ENCODE measurements at regions not wholly inside any gene's neighbourhood (a gene's known extent, or its start where the extent isn't known, plus 50 kb on each side); places are given as distances from the start of the nearest gene placed in this dataset.
A peak's percentile ranks its signal among the peaks of the same experiment; 100 is the strongest.

GRCh38 chr4:113849771-113850170 lies 88.2 kb upstream of the CAMK2D start:
- DNase-seq (ENCODE audit: low read depth) = no peak

- DNase-seq (ENCODE audit: low read depth) = no peak
Observed at GRCh38 chr4:113847710-113848109, 86.2 kb upstream of the CAMK2D start.

GRCh38 chr4:113846433-113846832 lies 84.9 kb upstream of the CAMK2D start:
- DNase-seq (ENCODE audit: low read depth) = no peak

- no peak for DNase-seq (ENCODE audit: low read depth)
Observed at GRCh38 chr4:113845138-113845537, 83.6 kb upstream of the CAMK2D start.

GRCh38 chr4:113844369-113844768 lies 82.8 kb upstream of the CAMK2D start:
- no peak for DNase-seq (ENCODE audit: low read depth)

GRCh38 chr4:113840861-113841260 lies 79.3 kb upstream of the CAMK2D start:
- DNase-seq (ENCODE audit: low read depth) = no peak

- no peak for DNase-seq (ENCODE audit: low read depth)
Observed at GRCh38 chr4:113838460-113838859, 76.9 kb upstream of the CAMK2D start.

GRCh38 chr4:113837397-113837796 lies 75.9 kb upstream of the CAMK2D start:
- peak; percentile 71 for DNase-seq (ENCODE audit: low read depth)

- DNase-seq (ENCODE audit: low read depth) = peak; percentile 45
Observed at GRCh38 chr4:113835005-113835404, 73.5 kb upstream of the CAMK2D start.

GRCh38 chr4:113834298-113834697 lies 72.8 kb upstream of the CAMK2D start:
- DNase-seq (ENCODE audit: low read depth) = no peak

- no peak for DNase-seq (ENCODE audit: low read depth)
Observed at GRCh38 chr4:113832803-113833202, 71.3 kb upstream of the CAMK2D start.

- DNase-seq (ENCODE audit: low read depth) = no peak
Observed at GRCh38 chr4:113831457-113831856, 69.9 kb upstream of the CAMK2D start.

- DNase-seq (ENCODE audit: low read depth) = no peak
Observed at GRCh38 chr4:113828702-113829101, 67.2 kb upstream of the CAMK2D start.

DNA sequence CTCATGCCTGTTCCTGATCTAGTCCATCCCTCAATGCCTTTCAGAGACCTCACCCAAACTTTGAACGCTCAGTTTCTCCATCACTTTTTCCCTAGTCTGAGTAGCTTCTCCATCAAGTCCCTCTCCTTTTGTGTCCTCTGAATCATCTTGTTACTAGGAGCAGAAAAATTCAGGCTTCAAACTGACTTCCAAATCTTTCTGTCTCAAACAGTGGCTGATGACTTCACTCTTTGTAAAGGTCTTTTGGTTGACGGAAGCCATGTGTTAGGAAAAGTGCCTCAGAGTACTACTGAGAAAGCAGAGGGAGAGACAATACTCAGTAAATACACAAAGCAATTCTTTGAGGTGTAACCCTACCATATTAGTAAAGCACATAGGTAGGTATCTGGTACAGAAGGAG lies 65.7 kb upstream of the CAMK2D start:
- DNase-seq (ENCODE audit: low read depth) = no peak

- no peak for DNase-seq (ENCODE audit: low read depth)
Observed at GRCh38 chr4:113826421-113826820, 64.9 kb upstream of the CAMK2D start.

GRCh38 chr4:113825272-113825671 lies 63.7 kb upstream of the CAMK2D start:
- no peak for DNase-seq (ENCODE audit: low read depth)

DNA sequence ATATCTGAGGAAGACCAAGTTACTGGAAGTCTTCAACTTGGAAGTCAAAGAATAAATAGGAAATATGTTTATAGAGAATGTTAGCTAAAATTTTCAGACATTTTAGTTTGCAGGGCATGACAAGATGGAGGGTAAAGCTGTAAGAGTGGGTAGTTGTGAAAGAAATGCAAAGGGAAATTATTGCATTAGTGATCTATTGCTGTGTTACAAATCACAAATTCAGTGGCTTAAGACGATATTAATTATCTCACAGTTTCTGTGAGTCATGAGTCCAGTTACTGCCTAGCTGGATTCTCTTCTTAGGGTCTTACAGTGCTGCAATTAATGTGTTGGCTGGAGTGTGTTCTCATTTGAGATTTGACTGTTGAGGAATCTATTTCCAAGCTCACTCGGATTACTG lies 62.9 kb upstream of the CAMK2D start:
- no peak for DNase-seq (ENCODE audit: low read depth)

GRCh38 chr4:113823291-113823659 lies 61.7 kb upstream of the CAMK2D start:
- DNase-seq (ENCODE audit: low read depth) = peak; percentile 9

DNA sequence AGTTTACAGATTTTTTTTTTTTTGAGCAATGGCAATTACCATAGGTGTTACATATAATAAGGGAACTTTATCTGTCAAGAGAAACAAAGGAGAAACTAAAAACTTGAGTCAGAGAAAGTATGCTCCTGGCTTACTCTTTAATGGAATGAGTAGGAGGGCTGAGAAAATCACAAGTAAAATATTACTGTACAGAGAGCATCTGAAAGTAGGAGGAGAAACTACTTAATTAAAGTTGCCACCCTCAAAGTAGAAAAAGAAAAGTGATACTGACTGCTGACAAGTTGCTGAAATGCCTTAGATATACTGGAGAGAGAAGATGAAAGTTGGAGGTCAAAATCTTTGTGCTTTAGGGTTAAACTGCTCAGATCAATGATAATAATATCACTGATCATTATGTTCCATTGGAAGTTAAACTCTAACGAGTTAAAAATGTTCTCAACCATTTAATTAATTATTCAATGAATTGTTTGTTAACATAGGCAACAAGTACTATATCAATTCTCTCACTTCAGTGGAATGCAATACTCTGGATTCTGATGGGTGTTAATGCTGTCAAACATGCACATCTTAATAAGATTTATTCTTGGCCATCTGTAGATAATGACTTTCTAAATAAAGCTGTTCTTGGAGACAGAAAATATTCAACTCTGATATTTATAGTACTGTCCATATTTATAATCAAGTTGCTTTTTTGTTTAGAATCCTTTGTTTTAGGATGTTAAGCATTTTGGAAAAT lies 61.2 kb upstream of the CAMK2D start:
- DNase-seq (ENCODE audit: low read depth) = no peak

DNA sequence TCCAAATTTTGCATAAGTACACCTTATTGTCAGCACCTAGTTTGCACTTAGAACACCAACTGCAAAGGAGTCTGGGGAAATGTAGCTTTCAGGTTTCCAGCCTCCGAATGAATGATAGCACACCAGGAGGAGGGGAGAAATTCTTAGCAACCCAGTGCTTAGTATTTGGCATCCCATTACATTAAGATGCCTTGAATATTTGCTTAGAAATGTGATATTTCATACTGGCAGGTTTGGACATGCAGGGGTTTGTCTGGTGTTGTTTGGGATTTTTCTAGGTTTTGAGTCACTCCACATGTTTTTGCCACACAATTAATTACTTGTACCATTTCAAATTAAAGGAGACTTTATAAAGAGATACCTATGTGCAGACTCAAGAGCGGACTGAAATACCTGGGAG lies 60.3 kb upstream of the CAMK2D start:
- DNase-seq (ENCODE audit: low read depth) = no peak

- DNase-seq (ENCODE audit: low read depth) = no peak
Observed at GRCh38 chr4:113820108-113820507, 58.6 kb upstream of the CAMK2D start.

GRCh38 chr4:113815826-113816225 lies 54.3 kb upstream of the CAMK2D start:
- DNase-seq (ENCODE audit: low read depth) = no peak

GRCh38 chr4:113811359-113811758 lies 49.8 kb upstream of the CAMK2D start:
- DNase-seq (ENCODE audit: low read depth) = no peak

Data from M059J (cell line).